PC-3 (cell line): ENCODE measurements at regions not wholly inside any gene's neighbourhood (a gene's known extent, or its start where the extent isn't known, plus 50 kb on each side); places are given as distances from the start of the nearest gene placed in this dataset.

Experiments
- ATAC-seq: fragments of 200-7000 bp; cut with Tn5 transposase; 2 replicates; pipeline ENCODE4 v1.9.1; 2020; ENCODE audit warnings: mild to moderate bottlenecking, moderate library complexity
- BruUV-seq: library from RNA; stranded (reverse); fragments of 400-500 nt; replicated peaks from 2 replicates; lab custom pipeline; 2021; lab: Mats Ljungman, UMichigan
- CTCF ChIA-PET: fragments of 300-600 bp; sonication (Branson Sonifier 250); formaldehyde crosslinking; loops from one replicate; lab custom pipeline; 2022; ENCODE audit warnings: antibody characterized with exemption; lab: Charles Lee
- POLR2A ChIA-PET: fragments of 300-600 bp; sonication (Branson Sonifier 250); formaldehyde crosslinking; loops from one replicate; lab custom pipeline; 2022; ENCODE audit warnings: antibody characterized with exemption; ENCODE audit not compliant: unreplicated experiment; lab: Charles Lee
- DNase-seq: peaks from one replicate; pipeline ENCODE4 v3.0.0-alpha.2; 2015
- H2AFZ ChIP-seq: fragments of 300-600 bp; sonication (generic); 2 replicates; pipeline ENCODE4 v1.6.0; 2016; ENCODE audit warnings: antibody characterized with exemption, low read length
- H3F3A ChIP-seq: fragments of 300-600 bp; sonication (generic); one replicate; pipeline ENCODE4 v1.6.0; 2017; ENCODE audit warnings: antibody characterized with exemption, low read length, control low read depth, mild to moderate bottlenecking; ENCODE audit not compliant: unreplicated experiment
- H3K27ac ChIP-seq: fragments of 300-600 bp; sonication (generic); 2 replicates; pipeline ENCODE4 v1.5.1; 2016; ENCODE audit warnings: mild to moderate bottlenecking, low read length
- H3K27me3 ChIP-seq: fragments of 300-600 bp; sonication (generic); 2 replicates; pipeline ENCODE4 v1.6.1; 2016; ENCODE audit warnings: low read length, mixed read lengths
- H3K36me3 ChIP-seq: fragments of 300-600 bp; sonication (generic); 2 replicates; pipeline ENCODE4 v1.6.1; 2016; ENCODE audit warnings: low read depth, mixed run types, low read length, mixed read lengths
- H3K4me1 ChIP-seq: fragments of 300-600 bp; sonication (generic); 2 replicates; pipeline ENCODE4 v1.5.1; 2016; ENCODE audit warnings: low read length; ENCODE audit not compliant: insufficient read depth
- H3K4me2 ChIP-seq: fragments of 300-600 bp; sonication (generic); 2 replicates; pipeline ENCODE4 v1.6.0; 2016; ENCODE audit warnings: low read length
- H3K4me3 ChIP-seq: fragments of 300-600 bp; sonication (generic); 2 replicates; pipeline ENCODE4 v1.5.1; 2016; ENCODE audit warnings: mild to moderate bottlenecking, low read length, mixed read lengths
- H3K79me2 ChIP-seq: fragments of 300-600 bp; sonication (generic); 2 replicates; pipeline ENCODE4 v1.6.1; 2017; ENCODE audit warnings: low read length, mixed read lengths
- H3K9ac ChIP-seq: fragments of 300-600 bp; sonication (generic); 2 replicates; pipeline ENCODE4 v1.6.0; 2016; ENCODE audit warnings: mild to moderate bottlenecking, low read length
- H3K9me2 ChIP-seq: fragments of 300-600 bp; sonication (generic); replicated peaks from 2 replicates; pipeline ENCODE4 v1.6.1; 2016; ENCODE audit warnings: mixed run types, low read length, mixed read lengths
- H3K9me3 ChIP-seq: fragments of 300-600 bp; sonication (generic); 2 replicates; pipeline ENCODE4 v1.6.1; 2016; ENCODE audit warnings: low read length, mixed read lengths
- H4K20me1 ChIP-seq: fragments of 300-600 bp; sonication (generic); 2 replicates; pipeline ENCODE4 v1.6.1; 2016; ENCODE audit warnings: low read length, mixed read lengths
- EZH2 ChIP-seq: fragments of 300-600 bp; sonication (generic); IDR thresholded peaks from one replicate; pipeline ENCODE4 v1.6.1; 2017; ENCODE audit warnings: antibody characterized with exemption, mild to moderate bottlenecking, low read length; ENCODE audit not compliant: unreplicated experiment
- EZH2phosphoT487 ChIP-seq: fragments of 300-600 bp; sonication (generic); IDR thresholded peaks from 2 replicates; pipeline ENCODE4 v1.6.1; 2018; ENCODE audit warnings: mild to moderate bottlenecking, antibody characterized with exemption, low read length, borderline replicate concordance
- intact Hi-C: fragments of 100-400 bp; cut with micrococcal nuclease; formaldehyde crosslinking; loops from 2 replicates; pipeline ENCODE4 v1.9.0; 2023
- TF ChIP-seq, protein P1 (sequence below): fragments of 300-600 bp; sonication (generic); conservative IDR thresholded peaks from 2 replicates; pipeline ENCODE4 v1.5.1; 2017; ENCODE audit warnings: antibody characterized with exemption, low read depth, mild to moderate bottlenecking, low read length

- intact Hi-C loops, result no loop called here
- BruUV-seq, result no TSS peak
- H3K4me2 ChIP-seq, result no peak overlapping the region
- no peaks in the 10 kb centered on the region for H3F3A ChIP-seq
- ChIA-PET CTCF (no interaction called here), POLR2A (no interaction called here)
- no peaks in the 10 kb centered on the region for H3K4me1 ChIP-seq
- no peaks in the 10 kb centered on the region for H3K36me3 ChIP-seq
- H4K20me1 ChIP-seq, result no peaks in the 10 kb centered on the region
- ATAC-seq, result no peak
- H3K4me3 ChIP-seq, result no peak overlapping the region
- no peaks in the 10 kb centered on the region for H3K27me3 ChIP-seq
- no peak overlapping the region for H3K27ac ChIP-seq
- no peak for DNase-seq
- TF ChIP-seq EZH2phosphoT487 (no peak), EZH2 (no peak)
- TF ChIP-seq, protein P1, sequence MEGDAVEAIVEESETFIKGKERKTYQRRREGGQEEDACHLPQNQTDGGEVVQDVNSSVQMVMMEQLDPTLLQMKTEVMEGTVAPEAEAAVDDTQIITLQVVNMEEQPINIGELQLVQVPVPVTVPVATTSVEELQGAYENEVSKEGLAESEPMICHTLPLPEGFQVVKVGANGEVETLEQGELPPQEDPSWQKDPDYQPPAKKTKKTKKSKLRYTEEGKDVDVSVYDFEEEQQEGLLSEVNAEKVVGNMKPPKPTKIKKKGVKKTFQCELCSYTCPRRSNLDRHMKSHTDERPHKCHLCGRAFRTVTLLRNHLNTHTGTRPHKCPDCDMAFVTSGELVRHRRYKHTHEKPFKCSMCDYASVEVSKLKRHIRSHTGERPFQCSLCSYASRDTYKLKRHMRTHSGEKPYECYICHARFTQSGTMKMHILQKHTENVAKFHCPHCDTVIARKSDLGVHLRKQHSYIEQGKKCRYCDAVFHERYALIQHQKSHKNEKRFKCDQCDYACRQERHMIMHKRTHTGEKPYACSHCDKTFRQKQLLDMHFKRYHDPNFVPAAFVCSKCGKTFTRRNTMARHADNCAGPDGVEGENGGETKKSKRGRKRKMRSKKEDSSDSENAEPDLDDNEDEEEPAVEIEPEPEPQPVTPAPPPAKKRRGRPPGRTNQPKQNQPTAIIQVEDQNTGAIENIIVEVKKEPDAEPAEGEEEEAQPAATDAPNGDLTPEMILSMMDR, result no peak
- H3K9me2 ChIP-seq, result no peaks in the 10 kb centered on the region
- H3K79me2 ChIP-seq, result no peaks in the 10 kb centered on the region
- H3K9ac ChIP-seq, result no peak overlapping the region
- no peak overlapping the region for H2AFZ ChIP-seq
- no peaks in the 10 kb centered on the region for H3K9me3 ChIP-seq
Observed at GRCh38 chr11:70522593-70523311, 124.4 kb downstream of the CTTN start.

- Histone ChIP-seq H3K36me3 (no peaks in the 10 kb centered on the region), H3K79me2 (no peaks in the 10 kb centered on the region), H3K4me1 (no peaks in the 10 kb centered on the region), H3K9me3 (no peaks in the 10 kb centered on the region), H3K4me2 (no peak overlapping the region), H3K9me2 (no peaks in the 10 kb centered on the region), H3F3A (no peaks in the 10 kb centered on the region), H3K27me3 (no peaks in the 10 kb centered on the region), H3K4me3 (no peak overlapping the region), H3K9ac (no peak overlapping the region), H2AFZ (no peak overlapping the region), H4K20me1 (no peaks in the 10 kb centered on the region), H3K27ac (no peak overlapping the region)
- ChIA-PET POLR2A (no interaction called here), CTCF (no interaction called here)
- no peak for ATAC-seq
- TF ChIP-seq EZH2phosphoT487, result no peak
- TF ChIP-seq EZH2, result no peak
- TF ChIP-seq, protein P1, result no peak
- no TSS peak for BruUV-seq
- DNase-seq, result no peak
- intact Hi-C loops, result no loop called here
Observed at GRCh38 chr11:70523384-70524095, 125.2 kb downstream of the CTTN start.
